ENCODE measurements at regions not wholly inside any gene's neighbourhood (a gene's known extent, or its start where the extent isn't known, plus 50 kb on each side); places are given as distances from the start of the nearest gene placed in this dataset.

DNA sequence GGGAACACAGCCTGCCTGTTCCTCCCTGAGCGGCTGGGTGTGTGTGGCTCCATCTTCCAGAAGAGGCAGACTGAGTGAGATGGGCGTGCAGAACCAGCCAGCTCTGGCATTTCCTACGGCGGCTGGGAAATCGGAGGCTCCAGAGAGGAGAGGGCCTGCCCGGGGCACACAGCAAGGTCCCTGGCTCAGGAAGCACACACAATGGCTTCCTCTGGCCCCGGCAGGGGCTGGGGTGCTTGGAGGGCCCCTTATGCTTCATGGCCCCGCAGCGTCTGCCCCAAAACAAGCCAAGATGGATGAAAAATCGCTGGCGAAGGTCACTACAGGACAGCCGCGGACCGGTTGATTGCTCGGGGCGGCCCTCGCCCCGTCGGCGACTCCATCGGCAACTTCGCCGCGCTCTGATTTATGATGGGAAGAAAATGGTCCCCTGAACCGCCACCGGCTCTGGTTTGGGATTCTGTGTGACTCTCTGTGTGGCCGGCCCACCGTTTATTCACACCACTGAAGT lies 191.5 kb upstream of the C14orf180 start:
- TF ChIP-seq ATF1 (CRISPR knock-in tag; IDR thresholded peaks at IDR 0.05) (no peak), ATF1 (tag; IDR thresholded peaks at IDR 0.05) (no peak), ESRRA (IDR thresholded peaks at IDR 0.05; ENCODE audit: borderline replicate concordance, low read depth) (no peak), FOXM1 (IDR thresholded peaks at IDR 0.05; ENCODE audit: low read depth) (no peak), FOXM1 (CRISPR knock-in tag; IDR thresholded peaks at IDR 0.05; ENCODE audit: low read depth) (no peak), GATA2 (CRISPR knock-in tag; IDR thresholded peaks at IDR 0.05) (no peak), CTCF (IDR thresholded peaks at IDR 0.05 in 2 of 3, conservative IDR thresholded peaks at IDR 0.05 in 1 of 3; ENCODE audit: insufficient read depth in 2 of 3, low read depth in 1 of 3, low read length in 3 of 3) (no peak), ATF2 (CRISPR knock-in tag; IDR thresholded peaks at IDR 0.05) (no peak), ESRRB (CRISPR knock-in tag; IDR thresholded peaks at IDR 0.05; ENCODE audit: borderline replicate concordance) (no peak), YY1 (IDR thresholded peaks at IDR 0.05; ENCODE audit: borderline replicate concordance in 1 of 3, control insufficient read depth in 1 of 3, extremely low read depth in 1 of 3, insufficient read depth in 3 of 3, insufficient read length in 1 of 3, insufficient replicate concordance in 2 of 3, low read depth in 1 of 3, low read length in 2 of 3) (no peak)
- TF ChIP-seq, protein P1, sequence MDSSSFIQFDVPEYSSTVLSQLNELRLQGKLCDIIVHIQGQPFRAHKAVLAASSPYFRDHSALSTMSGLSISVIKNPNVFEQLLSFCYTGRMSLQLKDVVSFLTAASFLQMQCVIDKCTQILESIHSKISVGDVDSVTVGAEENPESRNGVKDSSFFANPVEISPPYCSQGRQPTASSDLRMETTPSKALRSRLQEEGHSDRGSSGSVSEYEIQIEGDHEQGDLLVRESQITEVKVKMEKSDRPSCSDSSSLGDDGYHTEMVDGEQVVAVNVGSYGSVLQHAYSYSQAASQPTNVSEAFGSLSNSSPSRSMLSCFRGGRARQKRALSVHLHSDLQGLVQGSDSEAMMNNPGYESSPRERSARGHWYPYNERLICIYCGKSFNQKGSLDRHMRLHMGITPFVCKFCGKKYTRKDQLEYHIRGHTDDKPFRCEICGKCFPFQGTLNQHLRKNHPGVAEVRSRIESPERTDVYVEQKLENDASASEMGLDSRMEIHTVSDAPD (CRISPR knock-in tag; IDR thresholded peaks at IDR 0.05) = no peak

Measured in K562 (cell line).